ENCODE measurements at regions not wholly inside any gene's neighbourhood (a gene's known extent, or its start where the extent isn't known, plus 50 kb on each side); places are given as distances from the start of the nearest gene placed in this dataset.

- Histone ChIP-seq H3K27me3 (ENCODE audit: low read length) (no peaks in the 10 kb centered on the region), H3K4me2 (ENCODE audit: low read depth, low read length, poor library complexity, severe bottlenecking) (no peak overlapping the region), H3K9me2 (replicated peaks; ENCODE audit: insufficient read depth, low read length) (no peaks in the 10 kb centered on the region), H3K36me3 (ENCODE audit: insufficient read depth, low read length) (no peaks in the 10 kb centered on the region), H2AFZ (ENCODE audit: low read length) (no peak overlapping the region), H4K20me1 (ENCODE audit: insufficient read depth, low read depth, low read length) (no peaks in the 10 kb centered on the region), H3K79me2 (ENCODE audit: low read length) (no peaks in the 10 kb centered on the region), H3K4me1 (ENCODE audit: low read length) (no peaks in the 10 kb centered on the region), H3K27ac (ENCODE audit: low read length) (no peak overlapping the region), H3K9me3 (ENCODE audit: low read length) (no peaks in the 10 kb centered on the region), H3K4me3 (ENCODE audit: low read length) (no peak overlapping the region), H3K9ac (ENCODE audit: low read length) (no peak overlapping the region)
- DNase-seq: no peak
Measured at GRCh38 chr5:125043781-125044391, 297.4 kb upstream of the ZNF608 start.

GRCh38 chr5:125044491-125045282 lies 298.2 kb upstream of the ZNF608 start:
- Histone ChIP-seq H3K4me2 (ENCODE audit: low read depth, low read length, poor library complexity, severe bottlenecking) (no peak overlapping the region), H3K4me3 (ENCODE audit: low read length) (no peak overlapping the region), H3K9ac (ENCODE audit: low read length) (no peak overlapping the region), H3K9me3 (ENCODE audit: low read length) (no peaks in the 10 kb centered on the region), H3K79me2 (ENCODE audit: low read length) (no peaks in the 10 kb centered on the region), H2AFZ (ENCODE audit: low read length) (no peak overlapping the region), H3K27ac (ENCODE audit: low read length) (no peak overlapping the region), H3K36me3 (ENCODE audit: insufficient read depth, low read length) (no peaks in the 10 kb centered on the region), H3K27me3 (ENCODE audit: low read length) (no peaks in the 10 kb centered on the region), H3K9me2 (replicated peaks; ENCODE audit: insufficient read depth, low read length) (no peaks in the 10 kb centered on the region), H3K4me1 (ENCODE audit: low read length) (no peaks in the 10 kb centered on the region), H4K20me1 (ENCODE audit: insufficient read depth, low read depth, low read length) (no peaks in the 10 kb centered on the region)
- no peak for DNase-seq

DNA sequence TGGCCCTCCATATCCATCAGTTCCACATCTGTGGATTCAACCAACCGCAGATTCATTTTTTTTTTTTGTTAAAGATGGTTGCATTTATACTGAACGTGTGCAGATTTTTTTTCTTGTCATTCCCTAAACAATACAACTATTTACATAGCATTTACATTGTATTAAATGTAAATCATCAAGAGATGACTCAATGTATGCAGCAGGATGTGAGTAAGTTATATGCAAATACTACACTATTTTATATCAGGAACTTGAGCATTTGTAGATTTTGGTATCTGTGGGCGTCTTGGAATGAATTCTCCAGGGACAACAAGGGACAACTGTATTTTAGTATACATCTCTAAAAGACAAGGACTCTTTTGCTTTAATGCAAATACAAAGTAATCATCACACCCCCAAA lies 299.2 kb upstream of the ZNF608 start:
- no peaks in the 10 kb centered on the region for H3K9me3 ChIP-seq (ENCODE audit: low read length)
- H3K79me2 ChIP-seq (ENCODE audit: low read length): no peaks in the 10 kb centered on the region
- no peaks in the 10 kb centered on the region for H3K36me3 ChIP-seq (ENCODE audit: insufficient read depth, low read length)
- no peaks in the 10 kb centered on the region for H4K20me1 ChIP-seq (ENCODE audit: insufficient read depth, low read depth, low read length)
- no peak overlapping the region for H3K4me2 ChIP-seq (ENCODE audit: low read depth, low read length, poor library complexity, severe bottlenecking)
- H3K4me3 ChIP-seq (ENCODE audit: low read length): no peak overlapping the region
- H3K9me2 ChIP-seq (replicated peaks; ENCODE audit: insufficient read depth, low read length): no peaks in the 10 kb centered on the region
- H3K27me3 ChIP-seq (ENCODE audit: low read length): no peaks in the 10 kb centered on the region
- H3K9ac ChIP-seq (ENCODE audit: low read length): no peak overlapping the region
- H3K4me1 ChIP-seq (ENCODE audit: low read length): no peaks in the 10 kb centered on the region
- no peak overlapping the region for H3K27ac ChIP-seq (ENCODE audit: low read length)
- H2AFZ ChIP-seq (ENCODE audit: low read length): no peak overlapping the region
- DNase-seq: no peak

DNA sequence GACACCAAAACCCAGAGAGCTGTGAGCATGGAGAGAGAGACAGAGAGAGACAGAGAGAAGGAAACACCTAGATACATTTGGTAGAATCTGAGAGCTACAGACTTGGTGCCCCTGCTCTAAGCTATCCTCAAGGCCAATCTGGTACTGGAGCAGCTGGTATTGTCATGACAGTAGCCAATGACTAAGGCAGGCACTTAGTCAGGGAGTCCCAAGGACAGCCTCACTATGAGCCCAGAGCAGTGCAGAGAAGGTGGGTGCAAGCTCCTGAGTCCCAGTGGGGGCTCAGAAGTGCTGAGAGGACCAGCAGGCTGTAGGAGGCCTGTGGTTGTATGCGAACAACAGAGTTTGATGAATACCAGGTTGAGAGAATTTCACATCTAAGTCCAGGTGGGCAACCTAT lies 300.4 kb upstream of the ZNF608 start:
- Histone ChIP-seq H3K4me3 (ENCODE audit: low read length) (no peak overlapping the region), H2AFZ (ENCODE audit: low read length) (no peak overlapping the region), H3K4me2 (ENCODE audit: low read depth, low read length, poor library complexity, severe bottlenecking) (no peak overlapping the region), H3K27me3 (ENCODE audit: low read length) (no peaks in the 10 kb centered on the region), H3K36me3 (ENCODE audit: insufficient read depth, low read length) (no peaks in the 10 kb centered on the region), H3K27ac (ENCODE audit: low read length) (no peak overlapping the region), H3K4me1 (ENCODE audit: low read length) (no peaks in the 10 kb centered on the region), H4K20me1 (ENCODE audit: insufficient read depth, low read depth, low read length) (no peaks in the 10 kb centered on the region), H3K79me2 (ENCODE audit: low read length) (no peaks in the 10 kb centered on the region), H3K9ac (ENCODE audit: low read length) (no peak overlapping the region), H3K9me2 (replicated peaks; ENCODE audit: insufficient read depth, low read length) (no peaks in the 10 kb centered on the region), H3K9me3 (ENCODE audit: low read length) (no peaks in the 10 kb centered on the region)
- no peak for DNase-seq

DNA sequence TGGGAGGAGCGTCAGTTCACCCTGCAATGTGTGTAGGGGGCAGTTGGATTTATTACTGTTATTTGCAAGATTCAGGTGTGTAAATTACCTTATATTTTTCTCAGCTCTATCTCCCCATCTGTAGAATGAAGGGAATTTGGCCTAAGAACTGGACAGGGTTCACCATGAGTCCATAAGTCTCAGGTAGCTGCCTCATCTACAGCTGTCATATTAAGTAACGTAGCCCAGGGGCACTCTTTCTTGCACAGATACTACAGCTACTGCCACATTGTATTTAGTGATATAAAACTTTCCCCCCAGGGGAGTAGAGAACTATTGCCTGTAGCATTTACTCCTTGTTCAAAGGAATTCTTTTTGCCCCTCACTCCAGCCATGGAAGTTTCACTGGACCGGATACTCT lies 301.4 kb upstream of the ZNF608 start:
- Histone ChIP-seq H4K20me1 (ENCODE audit: insufficient read depth, low read depth, low read length) (no peaks in the 10 kb centered on the region), H3K4me3 (ENCODE audit: low read length) (no peak overlapping the region), H3K79me2 (ENCODE audit: low read length) (no peaks in the 10 kb centered on the region), H3K4me1 (ENCODE audit: low read length) (no peaks in the 10 kb centered on the region), H3K9ac (ENCODE audit: low read length) (no peak overlapping the region), H3K9me3 (ENCODE audit: low read length) (no peaks in the 10 kb centered on the region), H3K9me2 (replicated peaks; ENCODE audit: insufficient read depth, low read length) (no peaks in the 10 kb centered on the region), H3K4me2 (ENCODE audit: low read depth, low read length, poor library complexity, severe bottlenecking) (no peak overlapping the region), H2AFZ (ENCODE audit: low read length) (no peak overlapping the region), H3K27ac (ENCODE audit: low read length) (no peak overlapping the region), H3K36me3 (ENCODE audit: insufficient read depth, low read length) (no peaks in the 10 kb centered on the region), H3K27me3 (ENCODE audit: low read length) (no peaks in the 10 kb centered on the region)
- DNase-seq: no peak

DNA sequence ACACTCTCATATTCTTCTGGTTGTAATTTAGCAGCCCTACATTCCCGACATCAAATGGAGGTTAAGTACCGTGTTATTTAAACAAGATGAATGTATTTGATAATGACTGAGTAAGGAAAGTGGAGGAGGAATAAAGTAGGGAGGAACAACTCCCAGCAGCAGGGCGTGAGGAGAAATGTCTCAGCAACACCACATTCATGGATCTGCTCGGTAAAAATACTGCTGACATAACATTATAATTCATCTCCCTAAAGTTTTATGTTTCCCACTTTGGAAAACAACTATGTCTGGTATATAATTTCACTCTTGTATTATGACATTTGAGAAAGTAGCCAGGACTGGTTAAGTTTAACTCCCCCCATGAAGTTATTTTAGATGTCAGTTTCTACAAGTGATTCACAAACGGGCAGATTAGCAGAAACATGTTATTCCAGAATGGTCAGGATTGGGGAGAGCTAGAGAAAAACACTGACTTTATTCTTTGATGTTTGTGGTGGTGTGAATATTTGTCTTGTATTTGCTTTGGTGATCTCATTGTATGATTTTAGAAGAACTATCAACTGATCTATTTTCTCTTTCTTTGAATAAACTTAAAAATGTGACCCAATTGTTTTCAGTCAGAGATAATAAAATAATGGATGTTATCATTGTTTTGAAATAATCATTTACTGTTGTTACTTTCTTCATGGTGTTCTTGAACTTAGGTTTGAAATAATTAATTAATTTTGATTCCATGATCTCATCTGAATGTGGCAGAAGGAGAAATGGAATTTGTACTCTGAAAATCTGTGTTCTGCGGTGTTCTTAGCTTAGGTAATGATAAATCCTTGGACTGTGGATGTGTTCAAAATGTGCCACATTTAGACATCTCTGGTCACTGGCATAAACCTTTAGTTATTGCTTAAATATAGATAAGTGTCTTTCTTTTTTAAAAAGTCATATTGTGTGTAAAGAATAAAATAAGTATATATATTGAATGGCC lies 303.6 kb upstream of the ZNF608 start:
- H3K79me2 ChIP-seq (ENCODE audit: low read length): no peaks in the 10 kb centered on the region
- no peak overlapping the region for H3K27ac ChIP-seq (ENCODE audit: low read length)
- no peak overlapping the region for H3K4me2 ChIP-seq (ENCODE audit: low read depth, low read length, poor library complexity, severe bottlenecking)
- H3K9me2 ChIP-seq (replicated peaks; ENCODE audit: insufficient read depth, low read length): no peaks in the 10 kb centered on the region
- H3K9me3 ChIP-seq (ENCODE audit: low read length): no peaks in the 10 kb centered on the region
- H3K4me1 ChIP-seq (ENCODE audit: low read length): no peaks in the 10 kb centered on the region
- H3K9ac ChIP-seq (ENCODE audit: low read length): no peak overlapping the region
- DNase-seq: no peak
- no peak overlapping the region for H3K4me3 ChIP-seq (ENCODE audit: low read length)
- no peaks in the 10 kb centered on the region for H3K36me3 ChIP-seq (ENCODE audit: insufficient read depth, low read length)
- no peaks in the 10 kb centered on the region for H3K27me3 ChIP-seq (ENCODE audit: low read length)
- H4K20me1 ChIP-seq (ENCODE audit: insufficient read depth, low read depth, low read length): no peaks in the 10 kb centered on the region
- no peak overlapping the region for H2AFZ ChIP-seq (ENCODE audit: low read length)

- Histone ChIP-seq H3K9me2 (replicated peaks; ENCODE audit: insufficient read depth, low read length) (no peaks in the 10 kb centered on the region), H3K4me1 (ENCODE audit: low read length) (no peaks in the 10 kb centered on the region), H3K79me2 (ENCODE audit: low read length) (no peaks in the 10 kb centered on the region), H3K9ac (ENCODE audit: low read length) (no peak overlapping the region), H3K36me3 (ENCODE audit: insufficient read depth, low read length) (no peaks in the 10 kb centered on the region), H3K27ac (ENCODE audit: low read length) (no peak overlapping the region), H3K27me3 (ENCODE audit: low read length) (no peaks in the 10 kb centered on the region), H3K9me3 (ENCODE audit: low read length) (no peaks in the 10 kb centered on the region), H4K20me1 (ENCODE audit: insufficient read depth, low read depth, low read length) (no peaks in the 10 kb centered on the region), H3K4me2 (ENCODE audit: low read depth, low read length, poor library complexity, severe bottlenecking) (no peak overlapping the region), H3K4me3 (ENCODE audit: low read length) (no peak overlapping the region), H2AFZ (ENCODE audit: low read length) (no peak overlapping the region)
- DNase-seq: no peak
Measured at GRCh38 chr5:125050926-125051325, 304.5 kb upstream of the ZNF608 start.

GRCh38 chr5:125052584-125052983 lies 306.1 kb upstream of the ZNF608 start:
- H3K9me2 ChIP-seq (replicated peaks; ENCODE audit: insufficient read depth, low read length): no peaks in the 10 kb centered on the region
- DNase-seq: no peak
- no peak overlapping the region for H2AFZ ChIP-seq (ENCODE audit: low read length)
- H3K79me2 ChIP-seq (ENCODE audit: low read length): no peaks in the 10 kb centered on the region
- no peaks in the 10 kb centered on the region for H4K20me1 ChIP-seq (ENCODE audit: insufficient read depth, low read depth, low read length)
- H3K4me3 ChIP-seq (ENCODE audit: low read length): no peak overlapping the region
- no peak overlapping the region for H3K27ac ChIP-seq (ENCODE audit: low read length)
- no peaks in the 10 kb centered on the region for H3K27me3 ChIP-seq (ENCODE audit: low read length)
- no peaks in the 10 kb centered on the region for H3K36me3 ChIP-seq (ENCODE audit: insufficient read depth, low read length)
- H3K4me2 ChIP-seq (ENCODE audit: low read depth, low read length, poor library complexity, severe bottlenecking): no peak overlapping the region
- H3K9ac ChIP-seq (ENCODE audit: low read length): no peak overlapping the region
- no peaks in the 10 kb centered on the region for H3K9me3 ChIP-seq (ENCODE audit: low read length)
- H3K4me1 ChIP-seq (ENCODE audit: low read length): no peaks in the 10 kb centered on the region

All from Karpas-422 (cell line).